GM21723 (cell line): ENCODE measurements at regions not wholly inside any gene's neighbourhood (a gene's known extent, or its start where the extent isn't known, plus 50 kb on each side); places are given as distances from the start of the nearest gene placed in this dataset.

Experiments used
- ATAC-seq: cut with Tn5 transposase; IDR thresholded peaks from one replicate; pipeline ENCODE4 v1.9.1; 2021; ENCODE audit warnings: mild to moderate bottlenecking, moderate library complexity; ENCODE audit not compliant: unreplicated experiment

GRCh38 chr6:166052837-166053236 lies 114.8 kb downstream of the TBXT start:
- no peak for ATAC-seq

GRCh38 chr6:166050559-166050958 lies 117.1 kb downstream of the TBXT start:
- ATAC-seq, result no peak

DNA sequence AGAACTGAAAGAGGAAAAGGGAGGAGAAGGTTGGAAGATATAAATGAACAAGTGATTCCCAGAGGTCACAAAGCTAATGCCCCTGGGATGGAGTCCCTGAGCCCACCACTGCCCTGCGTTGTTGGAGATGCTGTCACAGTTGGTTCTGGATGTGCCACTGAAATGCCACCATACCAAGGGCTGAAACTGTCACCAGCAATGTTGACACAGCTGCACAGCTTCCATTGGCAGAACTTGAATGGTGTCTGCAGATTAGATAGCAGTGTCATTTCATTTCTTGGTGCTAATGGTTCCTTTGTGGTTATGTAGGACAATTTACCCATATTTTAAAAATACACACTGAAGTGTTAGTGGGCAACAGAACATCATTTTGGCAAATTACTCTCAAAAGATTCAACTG lies 120.7 kb downstream of the TBXT start:
- no peak for ATAC-seq

GRCh38 chr6:166046226-166046625 lies 121.4 kb downstream of the TBXT start:
- no peak for ATAC-seq

GRCh38 chr6:166045860-166046200 lies 121.8 kb downstream of the TBXT start:
- ATAC-seq, result no peak

DNA sequence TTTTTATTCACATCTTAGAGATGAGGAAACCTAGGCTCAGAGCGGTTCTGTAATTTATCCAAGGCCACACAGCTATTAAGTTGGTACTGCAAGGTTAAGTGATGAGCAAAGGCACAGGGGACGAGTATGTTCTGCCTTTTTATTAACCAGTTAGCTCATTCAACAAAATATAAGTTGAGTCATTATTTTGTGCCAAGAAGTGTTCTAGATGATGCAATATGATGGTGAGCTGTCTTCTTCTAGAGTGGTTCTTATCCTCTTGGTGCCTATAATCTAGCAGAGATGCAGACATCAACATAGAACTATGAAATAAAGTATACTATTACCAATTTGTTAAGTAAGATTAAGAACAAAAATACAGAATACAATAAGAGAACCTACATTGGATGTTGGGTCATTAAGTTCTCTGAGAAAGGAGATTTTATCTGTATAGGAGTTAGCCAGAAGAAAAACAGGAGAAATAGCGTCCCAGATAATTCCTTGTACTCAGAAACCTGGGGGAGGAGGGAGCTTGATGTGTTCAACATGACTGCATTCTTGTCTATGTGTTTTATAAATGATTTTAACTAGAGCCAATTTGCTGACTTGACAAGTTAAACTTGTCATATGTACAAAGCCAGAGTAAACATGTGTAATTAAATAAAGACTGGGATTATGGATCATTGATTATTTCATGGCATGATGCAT lies 122.3 kb downstream of the TBXT start:
- no peak for ATAC-seq

DNA sequence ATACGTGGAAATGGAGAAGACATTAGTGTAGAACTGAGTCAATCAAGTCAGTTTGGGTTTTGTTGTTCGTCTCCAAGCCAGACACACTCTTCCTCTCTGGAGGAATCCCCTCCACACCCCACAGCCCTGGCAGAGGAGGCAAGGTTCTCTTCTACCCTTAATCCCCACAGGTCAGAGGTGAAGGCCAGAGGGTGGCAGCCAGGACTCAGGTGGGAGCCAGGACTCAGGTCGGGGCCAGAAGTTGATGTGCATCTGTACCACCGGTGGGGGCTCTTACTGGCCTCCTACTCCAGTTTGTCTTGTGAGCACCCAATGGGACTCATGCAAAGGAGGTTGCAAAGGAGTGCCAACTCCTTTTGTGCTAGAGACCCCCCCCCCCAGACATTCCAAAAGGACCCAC lies 126.4 kb downstream of the TBXT start:
- ATAC-seq, result no peak

DNA sequence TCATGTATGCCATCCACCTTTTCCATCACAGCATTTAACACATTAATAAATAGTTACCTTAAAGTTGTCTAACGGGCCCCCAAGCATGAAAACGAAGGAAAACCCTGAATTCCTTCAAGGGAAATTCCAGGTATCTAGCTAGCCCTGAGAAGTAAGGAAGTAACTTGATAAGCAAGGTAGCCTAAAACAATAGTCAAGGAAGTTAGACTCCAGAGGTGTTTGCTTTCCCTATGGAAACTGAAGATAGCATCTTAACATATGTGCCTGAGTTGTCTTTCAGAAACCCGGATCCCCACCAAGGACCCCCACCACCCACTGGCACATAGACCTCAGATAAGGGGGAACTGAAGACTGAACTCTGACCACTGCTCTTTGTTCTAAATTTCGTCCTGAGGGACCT lies 127.4 kb downstream of the TBXT start:
- ATAC-seq, result no peak

DNA sequence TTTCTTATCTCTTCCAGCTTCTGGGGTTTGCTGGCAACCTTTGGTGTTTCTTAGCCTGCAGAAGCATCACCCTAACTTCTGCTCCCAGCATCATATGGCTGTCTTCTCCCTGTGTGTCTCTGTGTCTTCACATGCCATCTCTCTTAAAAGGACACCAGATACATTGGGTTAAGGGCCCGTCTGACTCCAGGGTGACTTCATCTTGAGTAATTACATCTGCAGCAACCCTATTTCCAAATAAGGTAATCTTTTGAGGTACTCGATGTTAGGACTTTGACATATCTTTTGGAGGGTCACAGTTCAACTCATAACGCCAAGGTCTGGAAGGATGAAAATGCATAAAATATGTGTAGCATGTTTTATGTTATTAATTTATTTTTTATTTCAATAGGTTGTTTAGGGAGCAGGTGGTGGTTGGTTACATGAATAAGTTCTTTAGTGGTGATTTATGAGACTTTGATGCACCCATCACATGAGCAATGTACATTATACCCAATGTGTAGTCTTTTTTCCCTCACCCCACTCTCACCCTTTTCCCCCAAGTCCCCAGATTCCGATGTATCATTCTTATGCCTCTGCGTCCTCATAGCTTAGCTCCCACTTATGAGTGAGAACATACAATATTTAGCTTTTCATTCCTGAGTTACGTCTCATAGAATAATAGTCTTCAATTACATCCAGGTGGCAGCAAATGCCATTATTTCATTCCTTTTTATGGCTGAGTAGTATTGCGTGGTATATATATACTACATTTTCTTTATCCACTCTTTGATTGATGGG lies 131.1 kb downstream of the TBXT start:
- ATAC-seq, result no peak

- ATAC-seq, result no peak
Observed at GRCh38 chr6:166032366-166033200, 135.1 kb downstream of the TBXT start.

- no peak for ATAC-seq
Observed at GRCh38 chr6:166031275-166031674, 136.4 kb downstream of the TBXT start.

DNA sequence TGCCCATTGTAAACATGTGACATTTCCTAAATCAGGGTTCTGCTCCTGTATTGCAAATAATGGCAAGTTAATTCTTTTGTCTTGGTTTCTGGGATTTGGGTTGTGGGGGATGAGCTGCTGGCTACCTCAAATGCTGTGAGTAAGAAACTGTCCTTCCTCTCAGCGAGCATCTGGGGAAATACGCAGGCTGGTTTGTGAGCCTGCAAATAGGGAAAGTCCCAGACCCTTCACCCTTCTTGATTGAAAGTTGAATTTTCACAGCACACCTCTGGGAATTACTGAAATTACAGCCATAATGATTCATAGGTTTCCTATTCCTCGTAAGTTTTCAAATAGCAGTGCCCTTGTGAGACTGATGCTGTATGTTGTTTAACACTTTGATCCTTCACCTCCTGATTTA lies 138.1 kb downstream of the TBXT start:
- no peak for ATAC-seq

GRCh38 chr6:166027761-166028160 lies 139.9 kb downstream of the TBXT start:
- ATAC-seq, result no peak

DNA sequence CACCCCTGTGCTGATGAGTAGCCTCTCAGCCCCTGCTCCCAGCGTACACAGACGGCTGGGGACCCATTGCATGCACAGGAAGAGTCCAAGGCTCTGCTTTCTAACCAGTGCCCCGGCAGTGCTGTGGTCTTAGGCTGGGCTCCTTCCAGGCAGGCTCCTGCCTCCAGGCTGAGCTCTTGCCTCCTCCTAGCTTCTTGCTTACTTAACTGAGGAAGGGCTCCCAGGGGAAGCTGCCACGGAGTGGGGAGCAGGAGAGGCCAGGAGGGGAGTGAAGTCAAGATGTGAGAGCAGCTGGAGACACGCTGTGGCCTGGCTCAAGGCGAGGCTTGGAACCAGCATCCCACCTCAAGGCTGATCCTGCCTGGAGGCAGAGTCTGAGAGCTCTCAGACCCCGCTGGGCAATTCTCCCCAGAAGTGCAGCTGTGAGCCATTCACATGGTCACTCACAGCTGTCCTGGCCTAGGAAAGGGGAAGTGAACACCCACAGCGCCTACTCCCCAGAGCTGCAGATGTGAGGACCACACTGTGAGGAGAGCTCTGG lies 141.0 kb downstream of the TBXT start:
- ATAC-seq, result no peak

DNA sequence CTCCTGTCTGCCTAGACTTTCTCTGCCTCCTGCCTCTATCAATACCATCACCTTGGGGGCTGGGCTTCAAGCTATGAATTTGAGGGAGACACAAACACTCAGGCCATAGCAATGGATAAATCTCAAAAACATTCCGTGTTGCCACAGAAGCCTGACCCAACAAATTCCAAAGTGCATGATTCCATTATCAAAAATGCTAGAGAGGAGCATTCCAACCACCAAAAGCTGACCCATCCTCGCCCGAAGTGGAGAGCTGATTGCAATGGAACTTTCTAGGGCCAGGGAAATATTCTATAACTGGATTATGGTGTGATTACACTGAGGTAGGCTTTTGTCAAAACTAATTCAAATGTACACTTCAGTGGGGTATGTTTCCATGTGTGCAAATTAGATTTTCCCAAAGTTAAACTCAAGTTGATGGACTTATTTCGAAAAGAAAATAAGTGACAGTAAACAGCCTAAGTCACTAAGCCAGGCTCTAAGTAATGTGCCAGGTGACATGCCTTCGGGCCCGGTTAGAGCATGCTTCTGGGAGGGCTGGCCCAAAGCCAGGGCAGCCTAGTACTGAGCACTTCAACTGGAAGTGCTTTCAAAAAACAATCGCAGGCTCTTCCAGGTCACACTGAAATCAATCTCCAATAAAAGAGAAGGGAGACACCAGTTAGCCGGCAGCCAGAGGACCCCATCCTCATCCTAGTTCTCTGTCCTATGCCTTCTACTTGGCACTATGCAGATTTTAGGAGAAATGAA lies 142.3 kb downstream of the TBXT start:
- ATAC-seq, result no peak

GRCh38 chr6:166024252-166024651 lies 143.4 kb downstream of the TBXT start:
- ATAC-seq, result no peak

GRCh38 chr6:166023273-166023989 lies 144.2 kb downstream of the TBXT start:
- no peak for ATAC-seq

GRCh38 chr6:166021429-166021828 lies 146.2 kb downstream of the TBXT start:
- ATAC-seq, result no peak

- ATAC-seq, result no peak
Observed at GRCh38 chr6:166019214-166019613, 148.4 kb downstream of the TBXT start.

GRCh38 chr6:166017032-166017635 lies 150.5 kb downstream of the TBXT start:
- ATAC-seq, result no peak
